BE2C (cell line): ENCODE measurements at regions not wholly inside any gene's neighbourhood (a gene's known extent, or its start where the extent isn't known, plus 50 kb on each side); places are given as distances from the start of the nearest gene placed in this dataset.

ENCODE experiments used
- DNase-seq: peaks from one replicate; pipeline ENCODE4 v3.0.0-alpha.2; 2020
- H3K27me3 ChIP-seq: fragments of 250-450 bp; sonication (Bioruptor Pico); 2 replicates; pipeline ENCODE4 v1.5.1; 2020; ENCODE audit warnings: mild to moderate bottlenecking
- H3K36me3 ChIP-seq: fragments of 250-450 bp; sonication (Bioruptor Pico); 2 replicates; pipeline ENCODE4 v1.5.1; 2020; ENCODE audit warnings: mild to moderate bottlenecking
- H3K4me1 ChIP-seq: fragments of 250-450 bp; sonication (Bioruptor Pico); 2 replicates; pipeline ENCODE4 v1.5.1; 2020
- H3K4me3 ChIP-seq: 2 replicates; pipeline ENCODE4 v1.5.1; 2011; ENCODE audit warnings: low read depth, low read length
- H3K9me3 ChIP-seq: fragments of 250-450 bp; sonication (Bioruptor Pico); 2 replicates; pipeline ENCODE4 v1.5.1; 2020
- CTCF ChIP-seq: IDR thresholded peaks from 2 replicates; pipeline ENCODE4 v1.5.1; 2012; ENCODE audit warnings: mild to moderate bottlenecking, low read depth, low read length

- no peaks in the 10 kb centered on the region for H3K27me3 ChIP-seq
Measured at GRCh38 chr6:67640484-67640883, 994.6 kb upstream of the ADGRB3 start.

GRCh38 chr6:67639161-67639560 lies 995.9 kb upstream of the ADGRB3 start:
- Histone ChIP-seq H3K4me3 (no peak overlapping the region), H3K36me3 (no peaks in the 10 kb centered on the region), H3K9me3 (0 out of 2 replicates have a peak, but pooled peaks cover 2% of the 10 kb centered on the region), H3K27me3 (no peaks in the 10 kb centered on the region), H3K4me1 (no peaks in the 10 kb centered on the region)
- DNase-seq = no peak
- TF ChIP-seq CTCF = no peak

More at GRCh38 chr6:67640484-67640883, 994.6 kb upstream of the ADGRB3 start:
- Histone ChIP-seq H3K4me1 (no peaks in the 10 kb centered on the region), H3K9me3 (no peaks in the 10 kb centered on the region), H3K36me3 (no peaks in the 10 kb centered on the region), H3K4me3 (no peak overlapping the region)
- DNase-seq = no peak
- TF ChIP-seq CTCF = no peak

GRCh38 chr6:67634199-67634598 lies 1000.9 kb upstream of the ADGRB3 start:
- DNase-seq = no peak
- H3K4me3 ChIP-seq = no peak overlapping the region
- no peaks in the 10 kb centered on the region for H3K36me3 ChIP-seq
- H3K9me3 ChIP-seq = 0 out of 2 replicates have a peak, but pooled peaks cover 2% of the 10 kb centered on the region
- no peak for TF ChIP-seq CTCF
- peaks cover 6% of the 10 kb centered on the region for H3K4me1 ChIP-seq
- no peaks in the 10 kb centered on the region for H3K27me3 ChIP-seq

GRCh38 chr6:67633058-67633457 lies 1002.0 kb upstream of the ADGRB3 start:
- H3K4me3 ChIP-seq = no peak overlapping the region
- H3K27me3 ChIP-seq = no peaks in the 10 kb centered on the region
- H3K4me1 ChIP-seq = peaks cover 7% of the 10 kb centered on the region
- TF ChIP-seq CTCF = no peak
- H3K9me3 ChIP-seq = 0 out of 2 replicates have a peak, but pooled peaks cover 2% of the 10 kb centered on the region
- no peak for DNase-seq
- no peaks in the 10 kb centered on the region for H3K36me3 ChIP-seq

GRCh38 chr6:67630146-67630545 lies 1004.9 kb upstream of the ADGRB3 start:
- peaks cover 7% of the 10 kb centered on the region for H3K4me1 ChIP-seq
- no peaks in the 10 kb centered on the region for H3K36me3 ChIP-seq
- H3K27me3 ChIP-seq = no peaks in the 10 kb centered on the region
- H3K4me3 ChIP-seq = no peak overlapping the region
- H3K9me3 ChIP-seq = 0 out of 2 replicates have a peak, but pooled peaks cover 2% of the 10 kb centered on the region
- TF ChIP-seq CTCF = no peak
- DNase-seq = no peak

GRCh38 chr6:67629258-67629657 lies 1005.8 kb upstream of the ADGRB3 start:
- H3K4me3 ChIP-seq = no peak overlapping the region
- peaks cover 7% of the 10 kb centered on the region for H3K4me1 ChIP-seq
- H3K27me3 ChIP-seq = no peaks in the 10 kb centered on the region
- 0 out of 2 replicates have a peak, but pooled peaks cover under 1% of the 10 kb centered on the region for H3K9me3 ChIP-seq
- no peaks in the 10 kb centered on the region for H3K36me3 ChIP-seq
- no peak for TF ChIP-seq CTCF
- DNase-seq = no peak
